Bronchial epithelial cell (primary cell): ENCODE measurements at regions not wholly inside any gene's neighbourhood (a gene's known extent, or its start where the extent isn't known, plus 50 kb on each side); places are given as distances from the start of the nearest gene placed in this dataset.

Experiments
- DNase-seq: peaks from one replicate; pipeline ENCODE4 v3.0.0-alpha.2; 2010; ENCODE audit warnings: low read depth
- FAIRE-seq: peaks from 2 replicates; lab custom pipeline; 2011; peaks lifted over from hg19 to GRCh38; lab: Jason Lieb, UNC
- H3K27me3 ChIP-seq: 2 replicates; pipeline ENCODE4 v1.5.1; 2011; ENCODE audit warnings: low read length; ENCODE audit not compliant: control insufficient read depth, insufficient read depth
- H3K36me3 ChIP-seq: 2 replicates; pipeline ENCODE4 v1.5.1; 2011; ENCODE audit warnings: low read length; ENCODE audit not compliant: control insufficient read depth, insufficient read depth
- H3K4me3 ChIP-seq: 2 replicates; pipeline ENCODE4 v1.5.1; 2011; ENCODE audit warnings: mild to moderate bottlenecking, low read depth, low read length, control low read depth
- CTCF ChIP-seq: IDR thresholded peaks from 2 replicates; pipeline ENCODE4 v1.5.1; 2011; ENCODE audit warnings: mild to moderate bottlenecking, moderate library complexity, low read length, control low read depth, inconsistent platforms; ENCODE audit not compliant: insufficient read depth, severe bottlenecking

GRCh38 chr21:32143241-32143939 is 135.5 kb downstream of the MIS18A start:
- no peaks in the 10 kb centered on the region for H3K36me3 ChIP-seq
- no peaks in the 10 kb centered on the region for H3K27me3 ChIP-seq
- no peak overlapping the region for H3K4me3 ChIP-seq
- no peak for DNase-seq
- TF ChIP-seq CTCF, result no peak
- no peak for FAIRE-seq

- no peak for FAIRE-seq
- TF ChIP-seq CTCF, result no peak
- no peak for DNase-seq
- no peaks in the 10 kb centered on the region for H3K36me3 ChIP-seq
- H3K4me3 ChIP-seq, result no peak overlapping the region
- no peaks in the 10 kb centered on the region for H3K27me3 ChIP-seq
Observed at GRCh38 chr21:32141318-32141633, 137.6 kb downstream of the MIS18A start.

GRCh38 chr21:32140604-32141317 is 138.1 kb downstream of the MIS18A start:
- Histone ChIP-seq H3K4me3 (no peak overlapping the region), H3K36me3 (no peaks in the 10 kb centered on the region), H3K27me3 (no peaks in the 10 kb centered on the region)
- DNase-seq (no peak), FAIRE-seq (no peak)
- TF ChIP-seq CTCF, result no peak

- no peaks in the 10 kb centered on the region for H3K36me3 ChIP-seq
- H3K27me3 ChIP-seq, result no peaks in the 10 kb centered on the region
- no peak overlapping the region for H3K4me3 ChIP-seq
- DNase-seq (no peak), FAIRE-seq (no peak)
- no peak for TF ChIP-seq CTCF
Observed at GRCh38 chr21:32140151-32140550, 138.7 kb downstream of the MIS18A start.

- H3K36me3 ChIP-seq, result no peaks in the 10 kb centered on the region
- TF ChIP-seq CTCF, result no peak
- no peak for DNase-seq
- FAIRE-seq, result no peak
- no peak overlapping the region for H3K4me3 ChIP-seq
- H3K27me3 ChIP-seq, result no peaks in the 10 kb centered on the region
Observed at GRCh38 chr21:32138658-32139057, 140.2 kb downstream of the MIS18A start.

GRCh38 chr21:32137931-32138330 is 140.9 kb downstream of the MIS18A start:
- H3K36me3 ChIP-seq, result no peaks in the 10 kb centered on the region
- H3K27me3 ChIP-seq, result no peaks in the 10 kb centered on the region
- H3K4me3 ChIP-seq, result no peak overlapping the region
- DNase-seq (no peak), FAIRE-seq (no peak)
- no peak for TF ChIP-seq CTCF
